ENCODE measurements at regions not wholly inside any gene's neighbourhood (a gene's known extent, or its start where the extent isn't known, plus 50 kb on each side); places are given as distances from the start of the nearest gene placed in this dataset.

- DNase-seq = no peak
Observed at GRCh38 chr6:137352859-137353258, 133.7 kb upstream of the IFNGR1 start.

GRCh38 chr6:137351890-137352289 is 132.7 kb upstream of the IFNGR1 start:
- DNase-seq = no peak

DNA sequence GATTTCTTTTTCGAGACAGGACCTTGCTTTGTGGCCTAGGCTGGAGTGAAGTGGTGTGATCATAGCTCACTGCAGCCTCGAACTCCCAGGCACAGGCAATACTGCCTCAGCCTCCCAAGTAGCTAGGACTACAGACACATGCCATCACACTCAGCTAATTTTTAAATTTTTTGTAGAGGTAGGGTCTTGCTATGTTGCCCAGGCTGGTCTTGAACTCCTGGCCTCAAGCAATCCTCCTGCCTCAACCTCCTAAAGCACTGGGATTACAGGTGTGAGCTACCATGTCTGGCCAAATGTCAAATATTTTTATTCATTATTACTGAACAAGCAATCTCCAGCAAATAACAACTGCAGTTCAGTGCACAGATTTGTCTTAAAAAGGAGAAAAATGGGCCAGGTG is 131.7 kb upstream of the IFNGR1 start:
- DNase-seq = no peak

GRCh38 chr6:137349856-137350830 is 131.0 kb upstream of the IFNGR1 start:
- DNase-seq = no peak

DNA sequence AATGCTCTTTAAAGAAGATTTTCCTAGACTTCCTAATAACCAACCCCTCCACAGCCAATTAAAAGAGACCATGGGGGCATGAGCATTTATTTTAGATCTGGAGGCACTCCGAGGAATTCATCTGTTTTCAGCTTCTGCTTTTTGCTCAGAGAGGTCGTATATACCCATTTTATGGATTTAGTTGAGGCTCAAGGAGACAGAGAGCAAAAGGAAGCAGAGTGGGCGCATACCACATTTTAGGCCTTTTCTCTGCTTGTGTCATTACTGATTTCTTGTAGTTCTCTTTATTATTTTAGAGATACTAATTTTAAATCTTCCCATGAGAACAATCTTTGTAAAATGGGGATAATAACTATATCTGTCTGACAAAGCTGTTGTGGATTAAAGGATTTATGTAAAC is 129.6 kb upstream of the IFNGR1 start:
- no peak for DNase-seq

DNA sequence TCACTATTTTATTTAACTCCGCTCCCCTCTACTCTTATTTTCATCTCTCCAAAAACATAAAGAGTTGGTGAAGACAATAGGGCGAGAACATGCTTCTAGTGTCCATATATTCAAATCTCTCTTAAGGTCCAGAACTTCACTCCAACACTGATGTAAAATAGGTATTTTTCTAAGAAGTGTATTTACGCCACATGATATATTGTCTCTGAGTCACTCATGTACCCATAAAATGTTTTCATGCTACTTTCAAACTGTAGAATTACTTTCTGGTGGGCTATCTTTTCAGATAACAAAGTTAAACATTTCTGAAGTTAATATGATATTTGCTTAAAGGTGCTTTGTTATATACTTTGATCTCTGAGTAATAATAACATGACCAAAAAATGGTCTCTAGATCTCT is 124.1 kb upstream of the IFNGR1 start:
- no peak for DNase-seq

DNA sequence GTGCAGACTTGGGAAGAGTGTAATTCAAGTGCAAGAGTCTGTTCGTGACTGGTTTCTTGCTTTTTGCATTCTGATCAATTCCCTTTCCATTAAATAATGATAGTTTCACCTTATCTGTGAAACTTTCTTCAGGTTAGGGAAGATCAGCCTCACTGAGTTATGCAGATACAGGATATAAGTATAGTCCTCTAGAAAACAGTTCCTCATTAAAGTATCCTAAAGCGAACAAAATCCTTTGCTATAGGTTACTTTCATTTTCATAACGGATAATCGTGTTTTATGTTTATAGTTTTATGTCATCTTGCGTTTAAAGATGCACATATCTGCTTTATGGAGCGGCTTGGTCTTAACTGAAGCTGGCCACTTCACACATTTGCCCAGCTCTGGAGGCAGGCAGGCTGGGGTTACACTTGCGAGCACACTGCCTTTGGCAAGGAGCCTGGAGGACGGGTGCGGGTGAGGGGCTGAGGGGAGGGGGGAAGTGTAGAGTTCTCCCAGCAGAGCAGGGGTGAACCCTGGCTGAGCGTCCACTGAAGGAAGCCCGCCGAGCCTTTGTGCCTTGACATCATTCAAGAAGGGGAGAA is 123.5 kb upstream of the IFNGR1 start:
- no peak for DNase-seq

DNA sequence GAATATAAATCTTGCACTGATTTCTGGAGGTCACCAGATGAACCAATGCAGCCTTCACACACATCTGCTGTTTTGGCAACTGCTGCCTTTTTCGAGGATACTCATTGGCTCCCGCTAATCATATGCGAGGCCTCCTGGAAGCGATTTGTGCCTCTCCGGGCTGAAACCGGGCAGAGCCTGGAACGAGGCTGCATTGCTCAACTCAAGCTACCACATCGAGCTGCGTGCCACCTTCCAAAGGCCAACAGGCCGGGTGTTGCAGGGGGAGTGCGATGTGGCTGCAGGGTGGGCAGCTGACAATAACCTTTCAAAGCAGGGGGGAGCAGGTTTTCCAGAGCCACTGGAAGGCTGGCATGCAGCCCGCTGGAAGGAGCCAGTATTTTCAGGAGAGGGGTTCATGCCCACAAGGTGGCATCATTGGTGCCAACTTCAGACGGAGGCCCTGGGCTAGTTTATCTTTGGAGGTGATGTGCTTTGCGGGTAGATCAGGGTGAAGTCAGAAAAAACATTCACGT is 122.6 kb upstream of the IFNGR1 start:
- peak; percentile 39 for DNase-seq

DNA sequence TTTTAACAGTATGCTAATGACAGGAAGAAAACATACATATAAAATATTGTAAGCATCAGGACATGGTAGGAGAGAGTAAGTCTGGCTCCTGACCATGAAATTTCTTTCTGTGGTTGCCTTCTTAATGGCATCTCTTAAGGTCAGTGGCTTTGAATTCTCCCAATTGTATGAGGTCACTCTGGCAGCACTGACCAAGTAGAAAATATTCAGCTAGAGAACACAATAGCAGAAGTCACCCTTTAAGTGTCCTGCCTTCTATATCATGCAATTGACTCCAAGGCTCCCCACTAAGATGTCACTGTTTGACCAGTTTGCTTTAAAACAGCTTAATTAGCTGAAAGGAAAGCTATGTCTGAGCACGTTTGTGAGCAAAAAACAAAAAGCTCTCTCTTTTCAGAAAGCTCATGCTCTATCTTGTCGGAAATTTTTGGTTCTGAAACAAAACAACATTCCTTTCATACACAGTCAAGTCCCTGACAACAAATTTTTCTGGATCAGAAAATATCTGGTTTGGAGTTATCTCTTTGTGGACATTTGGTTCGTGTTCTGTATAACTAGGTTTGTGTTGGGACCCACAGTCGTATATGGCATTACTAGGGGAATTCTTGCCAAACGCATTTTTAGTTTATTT is 120.9 kb upstream of the IFNGR1 start:
- DNase-seq = no peak

- DNase-seq = no peak
Observed at GRCh38 chr6:137334884-137335283, 115.7 kb upstream of the IFNGR1 start.

- DNase-seq = no peak
Observed at GRCh38 chr6:137334094-137334493, 114.9 kb upstream of the IFNGR1 start.

GRCh38 chr6:137332637-137333280 is 113.6 kb upstream of the IFNGR1 start:
- no peak for DNase-seq

DNA sequence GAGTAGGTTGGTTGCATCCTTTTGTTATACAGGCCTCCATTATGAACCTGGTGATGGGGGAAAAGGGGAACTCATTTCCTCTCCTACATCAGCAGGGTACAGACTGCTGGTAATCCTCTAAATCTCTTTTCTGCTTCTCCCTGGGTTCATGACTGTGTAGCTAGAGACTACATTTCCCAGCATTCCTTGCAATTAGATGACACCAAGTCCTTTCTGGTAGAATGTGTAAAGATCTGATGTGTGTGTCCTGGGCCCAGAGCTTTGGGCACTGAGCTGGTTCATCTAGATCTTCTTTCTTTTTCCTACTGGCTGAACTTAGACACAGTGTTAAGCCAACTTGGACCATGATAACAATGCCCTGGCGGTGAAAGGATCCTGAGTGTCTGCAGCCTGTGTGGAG is 104.7 kb upstream of the IFNGR1 start:
- no peak for DNase-seq

GRCh38 chr6:137320271-137320670 is 101.1 kb upstream of the IFNGR1 start:
- no peak for DNase-seq

DNA sequence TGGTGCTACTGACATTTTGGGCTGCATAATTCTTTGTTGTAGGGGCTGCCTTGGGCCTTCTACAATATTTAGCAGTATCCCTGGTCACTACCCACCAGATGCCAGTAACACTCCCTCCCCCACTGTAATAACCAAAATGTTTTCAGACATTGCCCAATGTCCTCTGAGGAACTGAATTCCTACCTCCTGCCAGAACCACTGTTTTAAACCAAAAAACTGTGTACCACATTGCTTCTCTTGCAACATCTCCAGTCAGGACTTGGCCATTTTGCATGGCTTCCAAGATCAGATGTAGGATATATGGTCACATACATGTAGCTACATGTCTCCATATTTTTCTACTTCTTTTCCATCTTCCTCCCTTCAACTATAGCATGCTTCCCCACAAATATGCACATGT is 97.4 kb upstream of the IFNGR1 start:
- DNase-seq = no peak

DNA sequence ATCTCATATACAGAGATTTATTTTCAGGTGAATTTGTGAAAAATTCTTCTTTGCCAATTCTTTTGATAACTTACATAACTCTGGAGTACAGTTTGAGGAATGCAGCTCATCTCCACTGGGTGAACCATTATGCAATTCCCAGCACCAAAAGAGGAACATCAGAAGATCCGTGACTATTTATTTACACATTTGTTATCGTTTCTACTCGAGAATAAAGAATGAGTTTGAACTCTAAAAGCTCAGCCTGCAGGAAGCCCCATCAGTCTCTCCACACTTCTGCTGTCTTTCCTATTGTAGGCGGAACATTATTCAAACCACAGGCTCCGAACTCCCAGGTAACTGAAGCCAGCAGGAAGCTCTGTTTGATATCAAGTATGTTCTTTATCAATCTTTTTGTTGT is 95.9 kb upstream of the IFNGR1 start:
- no peak for DNase-seq

- DNase-seq = peak; percentile 71
Observed at GRCh38 chr6:137313928-137314855, 95.0 kb upstream of the IFNGR1 start.

DNA sequence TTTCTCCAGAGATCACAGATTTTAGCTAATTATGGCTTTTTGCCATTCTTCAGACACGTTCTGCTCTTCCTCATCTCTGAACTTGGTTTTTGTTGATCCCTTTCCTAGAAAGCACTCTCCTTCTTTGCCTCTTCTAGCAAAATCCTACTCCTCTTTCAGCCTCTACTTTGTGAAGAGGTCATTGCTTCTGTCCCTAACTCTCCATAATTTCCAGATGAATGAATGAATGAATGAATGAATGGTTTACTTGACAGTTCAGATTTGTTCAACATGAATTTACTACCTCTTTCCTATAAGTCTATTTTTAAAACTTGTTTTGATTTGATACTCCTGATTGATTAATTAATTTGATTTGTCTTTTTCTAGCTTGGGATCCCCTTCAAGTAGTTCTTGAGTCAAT is 94.0 kb upstream of the IFNGR1 start:
- no peak for DNase-seq

GRCh38 chr6:137311940-137312339 is 92.8 kb upstream of the IFNGR1 start:
- no peak for DNase-seq

DNA sequence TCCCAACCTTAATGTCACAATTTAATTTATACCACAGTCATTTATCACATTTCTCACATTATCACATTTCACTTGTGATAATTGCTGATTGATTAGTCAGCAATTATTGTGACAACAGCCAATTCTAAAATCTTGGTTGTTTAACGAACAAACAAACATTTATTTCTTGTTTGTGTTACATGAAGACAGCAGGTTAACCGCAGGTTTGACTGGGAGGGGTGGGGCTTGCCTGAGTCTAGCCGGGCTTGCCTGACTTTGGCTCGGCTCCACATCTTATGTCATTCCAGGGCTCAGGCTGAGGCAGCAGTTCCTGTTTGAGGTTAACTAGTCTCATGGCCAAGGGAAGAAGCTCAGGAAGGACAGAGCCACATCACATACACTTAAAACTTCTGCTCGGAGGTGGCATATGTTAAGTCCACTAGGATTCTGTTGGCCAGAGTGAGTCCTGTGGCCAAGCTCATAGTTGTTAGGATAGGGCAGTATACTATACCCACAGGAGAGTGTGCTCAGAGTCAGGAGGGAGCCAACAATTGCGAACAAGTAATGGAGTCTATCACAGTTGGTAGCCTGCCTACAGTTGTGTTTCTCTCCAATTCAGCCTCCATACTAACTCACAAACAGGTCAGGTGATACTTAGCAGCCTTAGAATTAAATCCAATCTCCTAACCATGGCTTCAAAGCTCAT is 90.0 kb upstream of the IFNGR1 start:
- DNase-seq = peak; percentile 2

GRCh38 chr6:137307163-137307854 is 88.1 kb upstream of the IFNGR1 start:
- DNase-seq = no peak

Measured in activated CD4-positive, alpha-beta T cell treated with anti-CD3 and anti-CD28 coated beads, Interleukin-2, amount 50 U/mL, for 1 hour (primary cell).